HS-27A (cell line): ENCODE measurements at regions not wholly inside any gene's neighbourhood (a gene's known extent, or its start where the extent isn't known, plus 50 kb on each side); places are given as distances from the start of the nearest gene placed in this dataset.

Experiments used
- DNase-seq: peaks from one replicate; pipeline ENCODE4 v3.0.0-alpha.2; 2012; ENCODE audit warnings: low read depth, missing footprints

DNA sequence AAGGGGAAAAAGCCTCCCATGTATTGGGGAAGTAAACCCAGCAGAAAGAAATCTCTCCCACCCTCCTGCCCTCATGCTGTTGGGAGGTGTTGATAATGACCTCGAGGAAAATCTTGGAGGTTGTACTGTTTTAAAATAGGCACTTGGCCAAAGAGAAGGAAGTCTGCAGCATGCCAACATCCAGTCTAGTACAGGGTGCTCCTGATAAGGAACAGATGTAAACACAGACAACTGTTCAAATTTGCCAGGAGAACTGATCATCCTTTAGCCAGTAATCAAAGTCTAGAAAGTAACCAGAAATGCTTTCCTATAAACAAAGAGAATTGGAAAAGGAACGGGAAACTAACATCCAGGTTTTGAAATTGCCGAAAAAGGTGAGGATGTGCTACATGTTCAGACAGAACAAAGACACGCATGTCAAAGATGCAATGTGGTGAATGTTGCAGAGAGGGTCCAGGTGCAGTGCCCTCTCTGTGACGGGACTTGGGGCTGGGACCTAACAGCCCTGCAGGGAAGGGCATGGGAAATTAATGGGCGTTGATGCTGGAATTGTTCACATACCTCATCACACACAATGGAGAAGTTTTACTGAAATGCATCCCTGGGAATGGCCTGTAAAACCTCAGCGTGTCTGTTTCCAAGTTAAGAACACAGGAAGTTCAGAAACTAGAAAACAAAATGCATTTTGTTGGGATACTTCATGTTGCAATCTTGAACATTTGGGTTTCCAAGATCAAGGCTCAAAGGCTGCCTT is 125.7 kb upstream of the RND3 start:
- DNase-seq = no peak

DNA sequence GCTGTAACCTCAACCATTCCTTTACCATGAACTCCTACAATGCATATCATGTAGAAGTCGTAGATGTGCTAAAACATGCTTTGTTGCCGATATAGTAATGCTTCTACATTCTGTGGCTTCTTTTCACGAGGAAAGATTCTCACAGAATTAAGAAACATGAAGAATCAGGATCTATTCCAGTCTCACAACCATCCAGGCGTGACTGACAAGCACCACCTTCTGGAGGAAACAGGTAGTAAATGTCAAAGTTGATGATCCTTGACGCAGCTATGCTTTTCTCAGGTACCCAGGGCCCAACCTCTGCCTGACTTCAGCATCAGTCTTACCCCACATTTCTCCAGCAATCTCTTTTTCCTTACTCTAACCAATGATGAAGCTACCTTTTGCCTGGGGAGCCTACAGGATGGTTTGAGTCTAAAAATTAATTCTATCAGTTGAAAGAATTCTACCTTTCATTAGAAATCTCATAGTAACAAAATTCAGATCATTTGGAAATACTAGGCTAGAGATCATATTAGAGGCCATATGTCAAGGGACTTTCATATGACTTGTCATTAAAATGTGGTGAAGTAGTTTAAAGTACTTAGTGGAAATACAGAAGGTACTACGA is 123.3 kb upstream of the RND3 start:
- no peak for DNase-seq

DNA sequence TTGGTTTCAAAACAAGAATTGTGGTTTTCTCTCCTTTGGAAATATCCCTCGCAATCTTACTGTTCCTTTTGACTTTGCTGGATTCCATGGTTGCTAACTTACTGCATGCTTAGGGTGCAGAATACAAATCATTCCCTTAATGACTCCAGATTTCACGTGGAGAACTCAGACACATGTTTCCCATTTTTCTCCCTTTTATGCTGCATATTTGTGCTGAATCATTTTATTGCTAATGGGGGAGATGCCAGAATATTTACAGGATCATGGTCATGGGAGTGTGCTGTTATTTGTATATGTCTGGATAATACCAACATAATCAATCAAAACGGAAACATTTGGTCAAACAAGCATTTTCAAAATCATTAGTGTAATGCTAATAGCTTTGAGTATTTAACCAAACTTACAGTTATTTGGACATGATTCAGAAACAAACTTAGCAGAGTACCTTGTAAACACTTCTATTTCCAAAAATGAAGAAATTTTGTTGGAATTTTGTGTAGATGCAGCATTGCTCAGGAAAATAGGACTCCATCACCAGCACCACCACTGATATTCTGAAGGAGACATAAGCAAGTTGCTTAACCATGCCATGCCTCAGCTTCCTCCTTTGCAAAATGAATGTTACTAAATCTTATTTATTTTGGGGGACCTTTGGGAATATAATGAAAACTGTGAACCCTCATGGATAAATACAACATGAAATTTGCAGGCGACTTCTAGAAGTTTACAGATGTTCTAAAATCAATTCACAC is 122.5 kb upstream of the RND3 start:
- no peak for DNase-seq

DNA sequence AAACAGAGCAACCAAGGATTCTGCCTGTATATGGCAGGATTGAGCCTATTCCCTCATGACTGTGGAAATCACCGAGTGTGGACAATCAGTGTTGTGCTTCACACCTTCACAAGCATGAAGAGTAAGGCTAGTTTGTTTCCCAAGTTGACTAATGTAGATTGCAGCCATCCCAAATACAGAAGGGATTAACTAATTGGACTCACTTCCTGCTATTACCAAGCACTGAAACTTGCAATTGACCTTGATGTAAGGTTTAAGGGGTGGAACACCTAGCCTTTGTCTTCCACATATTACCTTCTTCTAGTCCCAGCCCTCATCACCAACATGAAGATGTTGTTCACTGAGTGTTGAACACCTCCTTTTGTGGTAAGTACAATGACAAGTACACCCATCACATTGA is 120.9 kb upstream of the RND3 start:
- no peak for DNase-seq

- no peak for DNase-seq
These were observed 119.9 kb upstream of the RND3 start for GRCh38 chr2:150607390-150607811.

DNA sequence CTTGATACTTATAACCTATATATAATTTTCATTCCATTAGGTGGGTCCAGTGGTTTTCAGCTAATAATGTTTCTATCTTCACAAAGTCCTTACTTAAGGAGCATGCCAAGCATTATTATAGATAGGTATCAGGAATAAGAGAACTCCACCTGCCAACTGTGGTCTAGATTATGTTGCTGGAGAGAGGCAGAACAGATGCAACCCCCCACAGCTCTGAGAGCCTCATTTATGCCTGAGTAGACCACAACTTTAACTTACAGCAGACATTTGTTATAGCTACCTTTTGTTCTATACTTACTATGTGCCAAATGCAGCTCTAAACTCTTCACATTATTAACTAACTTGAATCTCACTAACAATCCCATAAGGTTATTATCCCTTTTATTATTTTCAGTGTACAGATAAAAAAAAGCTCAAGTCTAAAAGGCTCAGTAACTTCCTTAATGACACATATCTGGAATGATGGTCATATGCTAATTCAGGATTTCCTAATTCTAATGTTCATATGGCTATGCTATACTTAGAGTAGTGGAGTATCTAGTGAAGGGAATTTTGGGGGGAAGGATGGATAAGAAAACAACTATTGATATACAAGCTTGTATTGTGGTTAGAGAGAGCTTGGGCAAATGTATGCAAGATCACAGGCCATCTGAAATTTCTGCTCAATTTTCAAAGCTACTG is 119.1 kb upstream of the RND3 start:
- no peak for DNase-seq

GRCh38 chr2:150605664-150606063 is 118.2 kb upstream of the RND3 start:
- no peak for DNase-seq

GRCh38 chr2:150601280-150602038 is 114.0 kb upstream of the RND3 start:
- peak; percentile 71 for DNase-seq

DNA sequence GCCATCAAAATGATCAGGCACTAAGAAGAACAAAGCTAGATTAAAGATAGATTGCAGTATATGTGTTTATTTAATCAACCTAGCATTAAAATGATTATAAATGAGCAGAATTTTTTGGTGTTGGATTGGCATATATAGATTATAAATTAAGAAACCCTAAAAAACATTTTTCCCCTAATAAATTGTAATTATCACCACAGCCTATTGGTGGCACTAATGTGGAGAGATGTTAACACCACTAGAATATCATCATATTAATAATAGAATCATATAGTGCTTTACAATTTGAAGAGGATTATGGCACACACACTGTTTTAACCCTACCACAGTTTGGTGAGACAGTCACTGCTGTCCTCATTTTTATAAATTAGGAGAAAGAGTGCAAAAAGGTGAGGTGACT is 112.4 kb upstream of the RND3 start:
- no peak for DNase-seq

DNA sequence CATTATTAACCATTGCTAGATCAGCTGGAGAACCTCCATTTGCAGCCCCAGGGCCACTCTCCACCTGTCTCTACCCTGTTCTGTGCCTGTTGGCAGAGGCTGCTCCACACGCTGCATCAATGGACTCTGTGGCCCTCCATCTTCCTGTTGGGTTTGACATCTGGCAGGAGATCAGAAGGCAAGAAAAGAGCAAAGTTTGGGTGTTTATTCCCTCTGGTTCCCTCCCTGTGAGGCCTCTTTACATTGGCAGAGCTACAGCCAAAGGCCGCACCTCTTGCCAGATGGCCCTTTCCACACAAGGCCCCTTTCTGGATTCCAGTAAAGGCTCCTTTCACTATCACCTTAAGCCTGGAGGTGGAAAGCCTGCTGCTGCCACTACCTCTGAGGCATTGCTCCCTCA is 110.9 kb upstream of the RND3 start:
- DNase-seq = no peak

- DNase-seq = peak; percentile 86
These were observed 108.5 kb upstream of the RND3 start for GRCh38 chr2:150595803-150596470.

DNA sequence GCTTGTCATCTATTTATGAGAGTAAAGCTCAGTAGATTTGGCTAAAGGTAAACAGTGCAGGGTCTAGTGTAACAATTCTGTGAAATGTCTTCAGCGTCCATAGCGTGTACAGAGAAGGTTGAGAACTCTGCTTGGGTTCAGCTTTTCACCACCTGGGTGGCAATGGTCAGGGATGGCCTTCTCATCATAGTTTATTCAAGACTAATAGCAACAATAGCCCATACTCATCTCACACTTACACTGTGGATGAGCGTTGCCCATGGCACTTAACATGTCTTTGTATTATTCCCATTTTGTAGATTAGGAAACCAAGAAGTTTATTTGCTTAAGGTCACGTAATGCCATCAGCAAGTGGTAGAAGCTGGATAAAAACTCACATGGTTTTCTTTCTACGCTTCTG is 106.8 kb upstream of the RND3 start:
- DNase-seq = no peak

GRCh38 chr2:150591496-150592285 is 104.2 kb upstream of the RND3 start:
- DNase-seq = no peak

DNA sequence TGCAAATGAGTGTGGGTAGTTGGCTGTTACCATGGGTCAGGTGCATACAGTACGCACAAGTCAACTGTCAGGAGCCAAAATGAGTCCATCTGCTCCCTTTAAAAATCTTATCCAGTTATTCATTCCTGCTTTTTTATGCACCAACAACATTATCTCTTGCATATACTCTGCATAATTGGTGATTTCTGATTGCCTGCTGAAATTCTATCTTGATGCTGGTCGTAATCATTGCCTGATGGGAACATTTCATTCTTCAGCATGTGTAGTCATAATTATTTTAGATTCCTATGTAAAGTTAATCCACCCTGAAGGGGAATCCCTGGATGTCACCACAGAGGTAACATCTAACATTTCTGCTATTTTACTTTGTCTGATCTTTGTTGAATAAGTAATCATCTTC is 102.2 kb upstream of the RND3 start:
- DNase-seq = no peak

GRCh38 chr2:150588506-150588870 is 101.0 kb upstream of the RND3 start:
- DNase-seq = no peak

DNA sequence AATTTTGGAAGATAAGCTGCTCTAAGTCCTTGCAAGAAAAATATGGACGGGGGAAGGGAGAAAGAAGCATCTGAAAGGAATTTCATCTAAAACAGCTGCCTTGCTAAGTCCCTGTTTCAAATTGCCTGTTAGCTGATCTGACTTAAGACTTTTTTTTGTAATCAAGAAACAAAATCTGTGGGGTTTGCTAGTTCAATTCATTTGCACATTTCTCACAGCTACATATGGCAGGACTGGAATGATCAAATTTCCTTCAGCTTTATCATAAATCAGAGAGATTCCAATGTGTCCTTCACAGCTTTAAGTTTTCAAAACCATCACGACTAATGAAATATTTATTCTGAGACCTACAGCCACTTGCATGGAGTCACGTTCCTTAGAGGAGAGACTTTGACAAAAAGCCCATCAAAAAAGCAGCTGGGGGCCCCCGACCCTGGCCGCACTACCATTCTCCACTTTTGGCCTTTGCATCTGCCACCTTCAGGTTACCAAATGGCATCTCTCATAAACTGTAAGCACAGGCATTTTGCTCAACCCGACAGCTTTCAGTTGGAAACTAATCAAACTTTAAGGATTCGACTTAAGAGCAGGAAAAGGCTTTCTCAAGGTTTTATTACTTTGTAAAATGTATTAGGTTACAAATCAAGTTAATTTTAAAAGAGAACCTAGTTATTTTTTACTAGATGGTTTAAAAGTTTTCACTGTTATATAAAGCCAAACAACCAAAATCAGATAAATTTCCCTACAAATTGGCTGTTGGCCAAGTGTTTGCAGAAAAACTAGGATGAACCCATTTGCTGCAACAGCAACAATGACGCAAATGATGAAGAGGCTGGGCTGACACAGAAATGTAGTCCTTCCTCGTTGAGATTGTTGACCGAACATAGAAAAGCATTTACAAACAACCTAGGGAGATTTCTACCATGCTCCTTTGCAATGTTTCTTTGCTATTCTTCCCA is 100.4 kb upstream of the RND3 start:
- no peak for DNase-seq

DNA sequence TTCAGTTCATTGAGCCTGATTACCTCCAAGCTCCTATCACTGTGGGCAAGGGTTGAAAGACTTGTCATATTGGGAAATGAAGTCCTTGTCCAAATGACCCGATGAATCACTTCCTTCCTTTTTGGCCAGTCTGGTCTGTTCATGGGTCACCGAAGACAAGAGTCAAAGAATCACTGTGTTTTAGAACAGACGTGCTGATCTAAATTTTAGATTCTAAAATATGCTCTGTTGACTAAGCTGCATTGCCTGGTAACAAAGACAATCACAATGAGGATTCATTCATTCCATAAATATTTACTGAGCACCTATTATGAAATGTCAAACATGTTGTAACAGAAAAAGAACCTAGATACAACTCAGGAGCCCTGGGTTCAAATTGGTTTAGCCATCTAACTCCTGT is 99.4 kb upstream of the RND3 start:
- no peak for DNase-seq

DNA sequence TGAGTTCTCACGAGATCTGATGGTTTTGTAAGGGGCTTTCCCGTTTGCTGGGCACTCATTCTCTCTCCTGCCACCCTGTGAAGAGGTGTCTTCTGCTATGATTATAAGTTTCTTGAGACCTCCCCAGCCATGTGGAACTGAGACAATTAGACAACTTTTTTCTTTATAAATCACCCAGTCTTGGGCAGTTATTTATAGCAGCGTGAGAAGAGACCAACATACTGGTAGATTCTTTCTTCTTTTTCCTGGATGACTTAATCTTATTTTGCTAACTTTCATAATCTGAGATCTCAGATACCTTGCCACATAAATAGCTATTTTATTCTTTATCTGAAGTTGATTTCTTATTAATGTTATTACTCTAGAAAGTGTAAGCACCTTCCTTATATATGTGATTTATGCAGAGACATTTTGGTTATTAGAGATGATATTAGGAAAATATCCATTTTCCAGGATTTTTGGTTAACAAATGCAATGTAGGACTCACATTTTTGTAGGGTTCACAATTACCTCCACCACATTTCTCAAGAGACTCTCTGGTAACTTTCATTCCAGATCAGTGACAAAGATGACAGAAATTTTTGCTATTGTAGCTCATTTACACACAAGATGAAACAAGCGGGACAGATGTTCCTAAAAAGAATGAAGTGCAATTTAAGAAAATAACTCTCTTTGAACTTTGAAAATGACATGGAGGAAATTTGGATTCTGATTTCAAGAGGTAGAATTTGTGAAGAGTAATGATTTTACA is 97.9 kb upstream of the RND3 start:
- DNase-seq = no peak

DNA sequence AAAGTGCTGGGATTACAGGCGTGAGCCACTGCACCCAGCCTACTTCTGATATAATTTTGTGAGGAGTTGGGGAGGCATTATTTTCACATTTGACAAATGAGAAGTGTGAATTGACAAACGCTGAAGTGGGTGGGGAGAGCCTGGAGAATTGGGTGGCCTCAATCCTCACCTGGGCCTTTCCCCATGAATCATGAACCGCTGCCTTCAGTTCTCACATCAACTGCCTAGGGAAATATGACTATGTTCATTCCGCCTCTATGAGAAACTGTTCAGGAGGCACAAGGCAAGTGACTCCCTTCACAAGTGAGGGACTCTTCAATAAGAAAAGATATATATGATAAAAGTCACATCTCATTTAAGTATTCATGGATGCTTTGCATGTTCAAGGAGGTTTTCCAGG is 96.6 kb upstream of the RND3 start:
- DNase-seq = no peak
